MM.1S (cell line): ENCODE measurements at regions not wholly inside any gene's neighbourhood (a gene's known extent, or its start where the extent isn't known, plus 50 kb on each side); places are given as distances from the start of the nearest gene placed in this dataset.

Source experiments
- CTCF ChIP-seq: fragments of 300-600 bp; sonication (generic); IDR thresholded peaks from 2 replicates; pipeline ENCODE4 v1.5.1; 2016; ENCODE audit warnings: antibody characterized with exemption, low read length, mixed read lengths
- EZH2 ChIP-seq: fragments of 300-600 bp; sonication (generic); optimal IDR thresholded peaks from 2 replicates; pipeline ENCODE3; 2017; ENCODE audit warnings: low read depth, mild to moderate bottlenecking, antibody characterized with exemption, low read length, mixed read lengths

- no peak for TF ChIP-seq CTCF
- TF ChIP-seq EZH2: no peak
Measured at GRCh38 chr4:112927544-112927943, 121.9 kb upstream of the ANK2 start.
